GM18951 (cell line): ENCODE measurements at regions not wholly inside any gene's neighbourhood (a gene's known extent, or its start where the extent isn't known, plus 50 kb on each side); places are given as distances from the start of the nearest gene placed in this dataset.
"Not testable (repeated sequence)": the region's sequence is repeated elsewhere in the genome, so short reads cannot be mapped to it uniquely, and the experiment has no call there.

Experiments
- POLR2A ChIP-seq: IDR thresholded peaks from 4 replicates; pipeline ENCODE4 v1.6.1; 2011; ENCODE audit warnings: mild to moderate bottlenecking; ENCODE audit not compliant: insufficient read length, insufficient read depth; ENCODE audit errors: extremely low read depth
- in situ Hi-C: fragments of 300-500 bp; cut with MboI; formaldehyde crosslinking; loops from one replicate; pipeline ENCODE4 v1.12.0; 2022; ENCODE audit warnings: low sequenced_read_pairs, mixed read lengths, inconsistent platforms; ENCODE audit not compliant: unreplicated experiment

GRCh38 chr9:34907044-34907443 is 51.0 kb upstream of the PHF24 start:
- no peak for TF ChIP-seq POLR2A
- in situ Hi-C loops = no loop called here

- TF ChIP-seq POLR2A = no peak
- in situ Hi-C loops = loop anchor here (5.0 kb wide), 1 partner anchor 88 kb away; the partner anchor contains the start of gene DNAJB5
These were observed 58.4 kb upstream of the PHF24 start for GRCh38 chr9:34899535-34900158.

- in situ Hi-C loops = no loop called here
- no peak for TF ChIP-seq POLR2A
These were observed 59.2 kb upstream of the PHF24 start for GRCh38 chr9:34898846-34899245.

GRCh38 chr9:34896112-34896511 is 62.0 kb upstream of the PHF24 start:
- in situ Hi-C loops = no loop called here
- no peak for TF ChIP-seq POLR2A

GRCh38 chr9:34892886-34893285 is 65.2 kb upstream of the PHF24 start:
- no peak for TF ChIP-seq POLR2A
- in situ Hi-C loops = no loop called here

- no peak for TF ChIP-seq POLR2A
- in situ Hi-C loops = no loop called here
These were observed 66.7 kb upstream of the PHF24 start for GRCh38 chr9:34891386-34891785.

GRCh38 chr9:34887841-34888240 is 70.2 kb upstream of the PHF24 start:
- in situ Hi-C loops = no loop called here
- no peak for TF ChIP-seq POLR2A

GRCh38 chr9:34884747-34885189 is 73.3 kb upstream of the PHF24 start:
- TF ChIP-seq POLR2A = no peak
- in situ Hi-C loops = no loop called here

- TF ChIP-seq POLR2A = no peak
These were observed 82.0 kb upstream of the PHF24 start for GRCh38 chr9:34876096-34876495.

GRCh38 chr9:34869390-34869789 is 88.7 kb upstream of the PHF24 start:
- no peak for TF ChIP-seq POLR2A
- in situ Hi-C loops = no loop called here

More at GRCh38 chr9:34876096-34876495, 82.0 kb upstream of the PHF24 start:
- in situ Hi-C loops = no loop called here

GRCh38 chr9:34866614-34867013 is 91.5 kb upstream of the PHF24 start:
- no peak for TF ChIP-seq POLR2A
- in situ Hi-C loops = no loop called here

- in situ Hi-C loops = no loop called here
- TF ChIP-seq POLR2A = no peak
These were observed 94.7 kb upstream of the PHF24 start for GRCh38 chr9:34863426-34863825.

GRCh38 chr9:34862836-34863235 is 95.2 kb upstream of the PHF24 start:
- no peak for TF ChIP-seq POLR2A

GRCh38 chr9:34862043-34862442 is 96.0 kb upstream of the PHF24 start:
- in situ Hi-C loops = no loop called here
- TF ChIP-seq POLR2A = no peak

More at GRCh38 chr9:34862836-34863235, 95.2 kb upstream of the PHF24 start:
- in situ Hi-C loops = no loop called here

GRCh38 chr9:34855016-34855415 is 103.1 kb upstream of the PHF24 start:
- in situ Hi-C loops = not testable (repeated sequence)
